Fibroblast of the conjunctiva (primary cell): ENCODE measurements at regions not wholly inside any gene's neighbourhood (a gene's known extent, or its start where the extent isn't known, plus 50 kb on each side); places are given as distances from the start of the nearest gene placed in this dataset.

Experiments
- DNase-seq: peaks from one replicate; pipeline ENCODE4 v3.0.0-alpha.2; 2010; ENCODE audit warnings: low read depth

DNA sequence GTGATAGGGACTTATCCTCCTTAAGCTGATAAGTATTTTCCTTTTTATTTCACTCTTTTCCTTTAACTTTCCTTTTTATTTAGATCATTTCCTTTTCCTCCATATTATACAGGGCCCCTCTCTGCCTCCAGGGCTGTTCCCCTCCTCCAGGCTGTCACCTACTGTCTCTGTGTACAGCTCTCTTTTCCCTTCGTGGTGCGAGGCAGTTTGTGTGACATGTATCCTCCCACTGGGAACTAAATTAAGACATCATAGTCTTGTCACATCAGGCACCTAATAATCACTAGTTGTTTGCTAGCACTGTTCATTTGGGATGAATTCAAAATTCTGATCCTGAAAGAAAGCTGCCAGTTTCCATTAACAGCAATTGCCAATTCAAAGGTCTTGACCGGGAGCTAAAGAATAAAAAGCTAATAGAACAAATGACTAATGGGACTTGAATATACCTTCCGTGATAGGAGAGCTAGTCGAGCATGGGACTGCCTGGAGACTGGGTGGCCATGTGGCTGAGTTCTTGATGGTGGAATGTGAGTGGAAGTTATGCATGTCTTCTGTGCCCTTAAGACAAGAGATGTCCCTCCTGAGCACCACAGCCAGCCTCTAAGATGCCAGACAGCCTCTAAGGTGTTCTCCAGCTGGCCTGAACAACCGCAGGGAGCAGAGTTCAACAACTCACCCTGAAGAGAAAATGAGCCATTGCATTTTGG is 77.7 kb upstream of the LRRC55 start:
- DNase-seq = no peak

DNA sequence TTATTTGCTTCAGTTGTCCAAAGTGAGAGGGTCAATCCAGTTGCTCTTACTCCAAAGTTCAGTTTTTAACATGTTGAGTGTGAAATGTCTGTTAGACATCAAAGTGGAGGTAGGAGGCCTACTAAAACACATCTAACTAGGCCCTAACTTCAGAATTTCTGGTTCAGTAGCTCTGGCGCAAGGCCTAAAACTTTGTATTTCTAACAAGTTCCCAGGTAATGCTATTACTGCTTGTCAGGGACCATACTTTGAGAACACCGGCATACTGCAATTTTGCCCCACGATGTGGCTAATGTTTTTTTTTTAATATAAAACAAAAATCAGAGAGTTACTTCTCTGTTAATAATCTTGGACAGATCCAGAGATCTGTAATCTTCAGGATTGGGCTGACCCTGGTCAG is 72.4 kb upstream of the LRRC55 start:
- DNase-seq = no peak

DNA sequence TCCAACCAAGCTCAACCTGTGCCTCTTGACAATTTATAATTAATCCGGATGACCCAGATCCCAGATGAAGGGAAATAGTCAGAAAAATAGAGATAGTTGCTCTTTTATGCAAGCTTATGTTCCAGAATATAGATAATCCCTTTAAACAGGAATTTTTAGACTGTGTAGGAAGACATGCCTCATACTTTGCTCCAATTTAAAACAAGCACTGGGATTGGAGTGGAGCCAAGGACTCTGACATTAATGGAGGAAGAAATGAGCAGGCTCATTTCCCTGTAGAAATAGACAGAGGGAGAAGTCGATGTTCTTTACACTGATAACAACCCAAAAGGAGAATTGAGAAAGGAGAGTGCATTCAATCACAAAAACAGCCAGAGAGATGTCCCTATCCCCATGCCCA is 70.1 kb upstream of the LRRC55 start:
- no peak for DNase-seq

DNA sequence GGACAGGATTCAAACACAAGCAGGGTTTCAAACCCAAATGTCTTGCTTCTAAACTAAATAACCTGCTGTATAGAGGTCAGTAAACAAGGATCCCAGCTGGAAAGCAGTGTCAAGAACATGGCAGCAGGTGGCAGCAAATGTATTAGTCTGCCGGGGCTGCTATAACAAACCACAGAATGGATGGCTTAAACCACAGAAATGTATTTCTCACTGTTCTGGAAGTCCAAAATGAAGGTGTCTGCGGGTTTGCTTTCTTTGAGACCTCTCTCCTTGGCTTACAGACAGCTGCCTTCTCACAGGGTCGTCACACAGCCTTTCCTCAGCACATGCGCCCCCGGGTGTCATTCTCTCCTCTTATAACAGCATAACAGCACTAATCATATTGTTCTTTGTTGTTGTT is 65.1 kb upstream of the LRRC55 start:
- DNase-seq = peak; percentile 35

DNA sequence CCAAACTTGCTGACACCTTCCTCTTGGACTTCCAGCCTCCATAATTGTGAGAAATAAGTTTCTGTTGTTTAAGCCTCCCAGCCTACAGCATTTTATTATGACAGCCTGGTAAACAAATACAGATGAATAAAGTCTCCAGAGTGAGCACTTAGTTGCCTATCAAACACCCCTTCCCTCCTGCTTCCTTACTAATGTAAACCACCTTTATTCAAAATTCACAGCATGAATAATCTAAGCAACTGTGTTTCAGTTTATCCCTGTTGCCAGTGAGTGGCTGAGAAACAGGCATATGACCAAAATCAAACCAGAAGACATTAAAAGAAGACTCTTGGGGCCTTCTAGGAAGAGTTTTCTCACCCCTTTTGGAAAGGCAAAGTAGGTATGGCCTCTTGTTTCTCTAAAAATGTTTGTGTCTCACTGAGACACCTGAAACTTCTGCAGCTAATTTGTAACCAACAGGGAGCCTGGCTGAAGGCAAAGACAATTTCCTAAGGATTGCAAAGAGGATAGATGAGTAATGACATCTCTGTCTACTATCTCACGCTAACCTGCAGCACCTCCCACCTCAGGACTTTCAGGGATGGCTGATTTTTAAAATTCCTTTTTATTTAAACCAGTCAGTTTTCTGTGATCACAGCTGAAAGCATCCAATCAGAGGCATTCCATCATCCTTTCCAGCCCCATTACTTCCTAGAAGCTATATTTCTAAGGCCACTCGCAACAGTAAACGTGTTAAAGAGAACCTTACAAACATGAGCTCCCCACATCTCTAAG is 61.4 kb upstream of the LRRC55 start:
- DNase-seq = no peak

DNA sequence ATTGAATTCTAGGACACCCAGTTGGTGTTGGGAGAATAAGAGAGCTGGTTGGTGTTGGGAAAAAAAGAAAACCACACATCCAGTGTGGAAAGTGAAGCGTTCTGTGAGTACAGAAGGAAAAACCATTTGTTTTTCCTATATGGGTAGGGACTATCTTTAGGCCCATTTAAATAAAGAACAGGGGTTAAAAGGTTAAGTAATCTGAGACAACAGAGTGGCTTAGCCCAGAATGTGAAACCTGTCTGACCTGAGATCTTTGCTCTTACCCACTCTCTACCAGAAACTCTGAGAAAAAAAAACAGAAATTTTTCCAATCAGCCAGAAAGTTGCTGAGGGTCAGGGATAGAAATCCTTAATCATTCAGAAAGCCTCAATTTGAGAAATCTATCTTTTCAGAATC is 59.8 kb upstream of the LRRC55 start:
- DNase-seq = no peak

DNA sequence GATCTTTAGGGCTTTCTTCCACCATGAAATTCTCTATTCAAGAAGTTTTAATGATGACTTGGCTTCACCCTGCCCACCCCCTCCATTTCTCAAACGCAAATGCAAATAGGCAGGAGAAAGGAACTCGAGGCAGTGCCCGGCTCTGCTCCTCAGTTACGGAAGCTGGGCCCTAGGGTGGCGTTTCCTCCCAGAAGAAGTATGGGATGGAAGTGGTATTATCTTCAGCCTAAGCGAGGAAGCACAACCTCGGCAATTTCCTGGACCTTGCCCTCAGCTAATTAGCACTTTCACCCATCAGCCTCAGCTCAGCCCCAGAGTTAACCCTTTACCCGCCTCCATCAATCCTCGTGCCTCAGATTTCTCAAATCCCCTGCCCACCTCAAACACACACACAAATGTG is 58.2 kb upstream of the LRRC55 start:
- DNase-seq = no peak

DNA sequence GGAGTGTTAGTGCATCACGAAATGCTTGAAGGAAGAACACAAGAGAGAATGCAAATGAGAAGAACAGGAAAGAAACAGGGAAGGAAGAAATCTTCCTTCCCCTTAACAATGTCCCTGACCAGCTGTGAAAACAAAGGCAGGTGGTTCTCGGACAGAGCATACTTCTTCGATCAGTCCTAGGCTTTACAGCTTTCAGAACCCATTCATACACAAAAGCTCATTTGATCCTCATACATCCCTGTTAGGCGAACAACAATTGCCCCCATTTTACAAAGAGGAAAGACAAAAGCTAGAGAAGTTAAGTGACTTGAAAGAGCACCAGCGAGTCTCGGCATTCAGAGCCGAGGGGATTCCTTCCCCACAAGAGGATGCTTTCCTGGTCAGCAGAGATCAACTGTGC is 57.2 kb upstream of the LRRC55 start:
- DNase-seq = no peak

DNA sequence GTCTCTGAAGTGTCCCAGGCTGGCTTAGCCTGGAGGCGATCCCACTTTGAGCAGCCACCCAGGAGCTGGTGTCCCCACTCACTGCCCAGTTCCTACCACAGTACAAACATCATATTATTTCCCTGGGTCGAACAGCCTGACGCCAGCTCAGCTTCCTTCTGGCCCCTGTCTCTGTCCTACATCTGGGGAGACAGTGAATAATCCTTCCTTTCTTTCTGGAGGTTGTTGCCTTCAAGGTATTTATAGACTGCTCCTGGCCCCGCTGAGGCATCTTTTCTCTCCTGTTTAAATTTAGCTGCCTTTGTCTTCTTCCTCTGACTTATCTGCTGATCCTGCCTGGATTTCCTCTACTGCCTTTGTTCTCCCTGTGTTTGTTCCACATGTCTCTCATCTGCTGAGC is 56.8 kb upstream of the LRRC55 start:
- no peak for DNase-seq

DNA sequence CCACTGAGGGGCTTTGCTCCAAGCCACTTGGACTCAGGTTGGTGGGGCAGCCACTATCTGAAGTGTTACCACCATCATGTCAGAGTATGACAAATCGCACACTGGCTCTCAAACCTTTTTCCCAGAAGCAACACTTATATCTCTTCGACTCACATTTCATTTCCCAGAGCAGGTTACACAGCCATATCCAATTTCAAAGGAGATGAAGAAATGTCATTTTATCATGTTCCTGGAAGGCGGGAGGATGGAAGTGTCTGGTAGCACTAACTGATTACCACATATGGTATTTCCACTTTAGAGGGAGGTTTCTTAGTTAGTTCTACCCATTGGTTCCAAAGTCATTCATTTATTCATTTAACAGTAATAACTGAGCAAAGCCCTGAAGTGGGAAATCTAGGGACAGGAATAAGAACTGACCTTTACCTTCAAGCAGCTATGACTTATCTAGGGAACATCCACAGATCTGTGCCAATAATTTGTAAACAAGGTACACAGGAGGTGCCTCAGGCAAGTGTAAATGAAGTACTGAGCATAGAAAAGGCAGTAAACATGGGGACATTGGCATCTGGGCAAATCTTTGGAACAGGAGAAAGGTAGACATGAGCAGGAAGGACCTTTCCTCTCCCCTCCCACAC is 54.9 kb upstream of the LRRC55 start:
- DNase-seq = no peak

DNA sequence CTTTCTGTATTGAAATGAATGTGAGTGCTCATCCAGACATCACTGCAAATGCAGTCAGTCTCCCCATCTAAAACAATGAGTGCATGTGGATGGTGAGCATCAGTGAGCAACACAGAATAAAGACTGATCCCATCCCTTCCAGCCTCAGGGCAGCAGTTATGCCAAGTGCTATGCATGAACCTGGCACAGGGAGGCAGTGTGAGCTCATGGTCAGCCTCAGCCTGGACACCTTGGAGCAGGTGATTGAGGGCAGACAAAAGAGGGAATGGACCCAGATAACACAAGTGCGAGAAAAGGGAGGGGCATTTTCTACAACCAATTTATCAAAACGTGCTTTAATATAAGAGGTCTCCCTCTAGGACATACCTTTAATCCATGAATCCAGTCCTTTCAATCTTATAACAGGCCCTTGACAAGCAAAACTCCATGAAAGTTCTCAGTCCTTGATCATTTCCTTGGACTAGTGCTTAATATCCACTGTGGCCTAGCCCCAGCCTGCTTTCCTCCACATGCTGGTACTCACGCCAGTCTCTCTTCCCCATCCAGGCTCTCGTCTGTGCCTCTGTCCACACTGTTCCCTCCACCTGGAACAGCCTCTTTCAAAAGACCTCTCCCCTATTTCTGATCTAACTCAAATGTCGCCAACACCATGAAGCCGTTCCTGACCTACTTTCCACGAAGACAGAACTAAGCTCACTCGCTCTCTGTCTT is 50.5 kb upstream of the LRRC55 start:
- no peak for DNase-seq
